Stomach (tissue), 4 donors: ENCODE measurements at regions not wholly inside any gene's neighbourhood (a gene's known extent, or its start where the extent isn't known, plus 50 kb on each side); places are given as distances from the start of the nearest gene placed in this dataset.

ENCODE experiments used
- POLR2A ChIP-seq, 4 donors: fragments of 450-650 bp; IDR thresholded peaks; one replicate each; pipeline ENCODE4 v1.6.1; 2016; ENCODE audit warnings: antibody characterized with exemption in 4 of 4, control low read depth in 2 of 4, mild to moderate bottlenecking in 1 of 4, moderate library complexity in 1 of 4
- TF ChIP-seq, protein P1 (sequence below), 7 experiments: fragments of 450-650 bp in 4 of 7; fragments of 200-600 bp in 3 of 7; sonication (generic) in 3 of 7; IDR thresholded peaks; one replicate each; pipeline ENCODE4 v1.5.1; 2016 to 2019; ENCODE audit warnings: antibody characterized with exemption in 7 of 7, control low read depth in 2 of 7, mild to moderate bottlenecking in 1 of 7

DNA sequence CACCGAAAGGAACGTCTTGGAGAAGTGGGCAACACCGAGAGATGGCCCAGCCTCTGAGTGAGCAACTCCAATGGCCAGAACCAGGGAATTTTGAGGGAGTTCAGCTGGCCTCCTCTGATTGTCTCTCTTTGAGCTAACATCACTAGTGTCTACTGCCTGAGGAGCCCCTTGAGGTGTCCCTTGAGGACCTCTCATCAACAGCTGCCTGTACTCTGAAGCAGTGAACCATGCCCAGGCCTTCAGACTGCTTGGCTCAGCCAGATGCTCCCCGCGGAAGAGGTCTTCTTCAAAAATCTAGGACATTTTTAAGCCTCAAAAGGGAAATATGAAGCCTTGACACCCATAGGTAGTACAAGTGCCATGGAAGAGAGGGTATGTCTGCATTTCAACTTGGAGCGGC is 430.4 kb downstream of the TXNL1 start:
- TF ChIP-seq, protein P1, sequence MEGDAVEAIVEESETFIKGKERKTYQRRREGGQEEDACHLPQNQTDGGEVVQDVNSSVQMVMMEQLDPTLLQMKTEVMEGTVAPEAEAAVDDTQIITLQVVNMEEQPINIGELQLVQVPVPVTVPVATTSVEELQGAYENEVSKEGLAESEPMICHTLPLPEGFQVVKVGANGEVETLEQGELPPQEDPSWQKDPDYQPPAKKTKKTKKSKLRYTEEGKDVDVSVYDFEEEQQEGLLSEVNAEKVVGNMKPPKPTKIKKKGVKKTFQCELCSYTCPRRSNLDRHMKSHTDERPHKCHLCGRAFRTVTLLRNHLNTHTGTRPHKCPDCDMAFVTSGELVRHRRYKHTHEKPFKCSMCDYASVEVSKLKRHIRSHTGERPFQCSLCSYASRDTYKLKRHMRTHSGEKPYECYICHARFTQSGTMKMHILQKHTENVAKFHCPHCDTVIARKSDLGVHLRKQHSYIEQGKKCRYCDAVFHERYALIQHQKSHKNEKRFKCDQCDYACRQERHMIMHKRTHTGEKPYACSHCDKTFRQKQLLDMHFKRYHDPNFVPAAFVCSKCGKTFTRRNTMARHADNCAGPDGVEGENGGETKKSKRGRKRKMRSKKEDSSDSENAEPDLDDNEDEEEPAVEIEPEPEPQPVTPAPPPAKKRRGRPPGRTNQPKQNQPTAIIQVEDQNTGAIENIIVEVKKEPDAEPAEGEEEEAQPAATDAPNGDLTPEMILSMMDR (IDR thresholded peaks at IDR 0.05), result no peak
- TF ChIP-seq POLR2A (IDR thresholded peaks at IDR 0.05), result no peak
